ENCODE measurements at regions not wholly inside any gene's neighbourhood (a gene's known extent, or its start where the extent isn't known, plus 50 kb on each side); places are given as distances from the start of the nearest gene placed in this dataset.

DNA sequence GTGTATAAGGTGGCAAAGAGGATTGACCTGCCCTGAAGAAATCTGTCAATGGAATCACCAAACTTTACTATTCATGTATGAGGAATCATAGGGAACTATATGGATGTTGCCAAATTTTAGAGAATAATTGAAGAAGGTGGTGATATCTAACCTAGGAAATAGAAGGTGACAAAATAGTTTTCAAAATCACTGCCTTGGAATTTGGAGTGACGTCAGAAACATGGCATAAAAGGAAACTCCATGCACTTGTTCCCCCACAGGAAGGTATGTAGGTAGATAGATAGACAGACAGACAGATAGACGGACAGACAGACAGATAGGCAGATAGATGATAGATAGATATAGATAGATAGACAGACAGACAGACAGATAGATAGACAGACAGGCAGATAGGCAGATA, 793.9 kb upstream of the AMOT start:
- Histone ChIP-seq H4K20me1 (no peaks in the 10 kb centered on the region), H3K27ac (no peak overlapping the region), H3K27me3 (peaks cover 34 to 83% (median 65%) of the 10 kb centered on the region in 11 experiments), H3K4me1 (no peaks in the 10 kb centered on the region), H3K4me3 (no peak overlapping the region), H3K9me3 (replicated peaks in 1 of 11) (no peaks in the 10 kb centered on the region), H3K36me3 (no peaks in the 10 kb centered on the region), H3K9ac (no peak overlapping the region), H3K4me2 (no peak overlapping the region)
- no peak for TF ChIP-seq Cebpa-rat (IDR thresholded peaks at IDR 0.05)

GRCh38 chrX:113629326-113629725, 788.7 kb upstream of the AMOT start:
- peaks cover 0 to 5% (median 0%) of the 10 kb centered on the region in 11 experiments; a peak in 1 of 22 replicates for H4K20me1 ChIP-seq
- no peak overlapping the region for H3K4me2 ChIP-seq
- H3K4me3 ChIP-seq, result no peak overlapping the region
- no peak for TF ChIP-seq Cebpa-rat (IDR thresholded peaks at IDR 0.05)
- H3K27me3 ChIP-seq, result peaks cover 61 to 99% (median 96%) of the 10 kb centered on the region in 11 experiments
- H3K4me1 ChIP-seq, result no peaks in the 10 kb centered on the region
- H3K9ac ChIP-seq, result no peak overlapping the region
- no peak overlapping the region for H3K27ac ChIP-seq
- no peaks in the 10 kb centered on the region for H3K36me3 ChIP-seq
- H3K9me3 ChIP-seq (replicated peaks in 1 of 11), result peaks cover 0 to 2% (median 0%) of the 10 kb centered on the region in 11 experiments; a peak in 2 of 22 replicates

DNA sequence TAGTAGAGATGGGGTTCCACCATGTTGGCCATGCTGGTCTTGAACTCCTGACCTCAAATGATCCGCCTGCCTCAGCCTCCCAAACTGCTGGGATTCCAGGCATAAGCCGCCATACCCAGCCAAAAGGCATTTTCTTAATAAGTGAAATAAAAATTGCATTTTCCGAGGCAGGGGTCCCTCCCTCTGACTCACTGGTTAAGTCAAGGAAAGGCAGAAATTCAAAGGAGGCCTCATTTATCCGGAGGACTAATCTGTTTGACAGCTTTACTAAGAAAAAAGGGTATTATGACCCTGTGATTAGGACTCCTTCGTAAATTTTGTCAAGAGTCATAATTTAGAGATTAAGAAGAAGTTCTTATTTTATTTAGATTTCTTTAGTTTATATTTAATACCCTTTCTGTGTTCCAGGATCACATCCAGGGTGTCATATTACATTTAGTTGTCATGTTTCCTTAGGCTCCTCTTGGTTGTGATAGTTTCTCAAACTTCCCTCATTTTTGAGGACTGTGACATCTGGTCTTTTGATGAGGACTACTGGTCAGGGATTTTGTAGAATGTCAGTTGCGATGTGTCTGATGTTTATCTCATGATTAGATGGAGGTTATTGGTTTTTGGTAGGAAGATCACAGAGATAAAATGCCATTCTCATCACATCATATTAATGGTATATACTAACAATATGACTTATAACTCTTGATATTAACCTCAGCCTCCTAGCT, 753.7 kb upstream of the AMOT start:
- H3K36me3 ChIP-seq, result no peaks in the 10 kb centered on the region

DNA sequence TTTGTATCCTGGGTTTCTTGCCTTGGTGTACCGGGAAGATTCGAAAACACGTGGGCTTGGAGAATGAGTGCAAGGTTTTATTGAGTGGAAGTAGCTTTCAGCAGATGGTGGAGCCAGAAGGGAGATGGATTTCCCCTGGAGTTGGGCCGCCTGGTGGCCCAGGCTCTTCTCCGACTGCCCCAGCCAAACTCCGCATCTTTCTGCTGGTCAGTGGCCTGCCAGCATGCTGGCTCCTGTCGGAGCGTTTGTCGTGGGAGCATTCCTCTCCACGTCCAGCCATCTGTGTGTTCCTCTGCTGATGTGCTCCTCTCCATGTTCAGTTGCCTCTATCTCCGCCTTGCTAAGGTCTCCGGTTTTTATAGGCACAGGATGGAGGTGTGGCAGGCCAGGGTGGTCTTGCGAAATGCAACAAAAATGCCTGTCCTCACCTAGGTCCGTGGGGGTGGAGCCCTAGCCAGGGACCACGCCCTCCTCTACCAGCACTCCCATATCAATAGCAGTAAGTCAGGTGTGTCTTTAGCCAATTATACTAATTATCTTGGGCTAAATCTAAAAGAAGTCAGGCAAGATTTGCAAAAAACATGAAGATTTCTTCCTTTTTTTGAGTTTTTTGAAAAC, 745.8 kb upstream of the AMOT start:
- no peak overlapping the region for H3K4me3 ChIP-seq
- no peaks in the 10 kb centered on the region for H3K4me1 ChIP-seq
- H3K27ac ChIP-seq, result no peak overlapping the region
- H3K36me3 ChIP-seq, result no peaks in the 10 kb centered on the region
- H3K9me3 ChIP-seq (replicated peaks in 1 of 11), result peaks cover 0 to 13% (median 6%) of the 10 kb centered on the region in 11 experiments; a peak in 11 of 22 replicates
- H4K20me1 ChIP-seq, result 0 out of 22 replicates have a peak, but pooled peaks cover 0 to 4% (median 0%) of the 10 kb centered on the region in 11 experiments
- no peak for TF ChIP-seq Cebpa-rat (IDR thresholded peaks at IDR 0.05)
- H3K4me2 ChIP-seq, result no peak overlapping the region
- H3K27me3 ChIP-seq, result peaks cover 22 to 94% (median 66%) of the 10 kb centered on the region in 11 experiments
- H3K9ac ChIP-seq, result no peak overlapping the region

More for the DNA sequence above, 753.7 kb upstream of the AMOT start:
- Histone ChIP-seq H4K20me1 (no peaks in the 10 kb centered on the region), H3K4me3 (no peak overlapping the region), H3K27ac (no peak overlapping the region), H3K9me3 (replicated peaks in 1 of 11) (peaks cover 9 to 16% (median 12%) of the 10 kb centered on the region in 11 experiments; a peak in 20 of 22 replicates), H3K4me1 (no peaks in the 10 kb centered on the region), H3K9ac (no peak overlapping the region), H3K4me2 (no peak overlapping the region), H3K27me3 (peaks cover 26 to 94% (median 88%) of the 10 kb centered on the region in 11 experiments; a peak in 21 of 22 replicates)
- TF ChIP-seq Cebpa-rat (IDR thresholded peaks at IDR 0.05), result no peak

- peaks cover 9 to 31% (median 19%) of the 10 kb centered on the region in 11 experiments; a peak in 19 of 22 replicates for H3K9me3 ChIP-seq (replicated peaks in 1 of 11)
- H3K4me2 ChIP-seq, result no peak overlapping the region
- H3K27ac ChIP-seq, result no peak overlapping the region
- no peak overlapping the region for H3K9ac ChIP-seq
- no peak for TF ChIP-seq Cebpa-rat (IDR thresholded peaks at IDR 0.05)
- no peaks in the 10 kb centered on the region for H3K4me1 ChIP-seq
- H3K36me3 ChIP-seq, result no peaks in the 10 kb centered on the region
- no peak overlapping the region for H3K4me3 ChIP-seq
- H4K20me1 ChIP-seq, result 0 out of 22 replicates have a peak, but pooled peaks cover 0 to 4% (median 0%) of the 10 kb centered on the region in 11 experiments
- H3K27me3 ChIP-seq, result peaks cover 23 to 96% (median 73%) of the 10 kb centered on the region in 11 experiments
Measured at GRCh38 chrX:113580486-113580885, 739.9 kb upstream of the AMOT start.

- Histone ChIP-seq H3K9ac (no peak overlapping the region), H3K9me3 (replicated peaks in 1 of 11) (0 out of 22 replicates have a peak, but pooled peaks cover 0 to 5% (median 0%) of the 10 kb centered on the region in 11 experiments), H3K27ac (no peak overlapping the region), H3K4me2 (no peak overlapping the region), H3K27me3 (peaks cover 51 to 96% (median 91%) of the 10 kb centered on the region in 11 experiments), H3K4me1 (no peaks in the 10 kb centered on the region), H3K36me3 (no peaks in the 10 kb centered on the region), H4K20me1 (no peaks in the 10 kb centered on the region; a peak in 2 of 22 replicates), H3K4me3 (no peak overlapping the region)
- TF ChIP-seq Cebpa-rat (IDR thresholded peaks at IDR 0.05), result no peak
Measured at GRCh38 chrX:113558576-113558975, 717.9 kb upstream of the AMOT start.

GRCh38 chrX:113551919-113552318, 711.3 kb upstream of the AMOT start:
- Histone ChIP-seq H3K9ac (no peak overlapping the region), H3K36me3 (no peaks in the 10 kb centered on the region), H4K20me1 (no peaks in the 10 kb centered on the region; a peak in 5 of 22 replicates), H3K4me1 (no peaks in the 10 kb centered on the region), H3K27ac (no peak overlapping the region), H3K9me3 (replicated peaks in 1 of 11) (peaks cover 0 to 5% (median 0%) of the 10 kb centered on the region in 11 experiments; a peak in 1 of 22 replicates), H3K27me3 (peaks cover 65 to 100% (median 93%) of the 10 kb centered on the region in 11 experiments), H3K4me3 (no peak overlapping the region), H3K4me2 (no peak overlapping the region)
- no peak for TF ChIP-seq Cebpa-rat (IDR thresholded peaks at IDR 0.05)

- Histone ChIP-seq H3K4me2 (no peak overlapping the region), H3K27me3 (peaks cover 59 to 99% (median 91%) of the 10 kb centered on the region in 11 experiments), H3K9me3 (replicated peaks in 1 of 11) (peaks cover 0 to 7% (median 0%) of the 10 kb centered on the region in 11 experiments; a peak in 1 of 22 replicates), H3K4me3 (no peak overlapping the region), H3K4me1 (no peaks in the 10 kb centered on the region), H3K36me3 (no peaks in the 10 kb centered on the region), H3K27ac (no peak overlapping the region), H4K20me1 (no peaks in the 10 kb centered on the region; a peak in 4 of 22 replicates), H3K9ac (no peak overlapping the region)
- no peak for TF ChIP-seq Cebpa-rat (IDR thresholded peaks at IDR 0.05)
Measured at GRCh38 chrX:113548308-113549015, 707.8 kb upstream of the AMOT start.

GRCh38 chrX:113545040-113545439, 704.4 kb upstream of the AMOT start:
- Histone ChIP-seq H4K20me1 (no peaks in the 10 kb centered on the region; a peak in 3 of 22 replicates), H3K27ac (no peak overlapping the region), H3K27me3 (peaks cover 33 to 98% (median 81%) of the 10 kb centered on the region in 11 experiments), H3K4me1 (no peaks in the 10 kb centered on the region), H3K4me2 (no peak overlapping the region), H3K9me3 (replicated peaks in 1 of 11) (peaks cover 0 to 7% (median 0%) of the 10 kb centered on the region in 11 experiments; a peak in 1 of 22 replicates), H3K4me3 (no peak overlapping the region), H3K36me3 (no peaks in the 10 kb centered on the region), H3K9ac (no peak overlapping the region)
- TF ChIP-seq Cebpa-rat (IDR thresholded peaks at IDR 0.05), result no peak

All from BLaER1 treated with 17β-estradiol and CSF1 and Interleukin-3, amounts not matched to agents 10 nM and 100 nM (cell line).